Putamen (tissue), 1 donor: ENCODE measurements at regions not wholly inside any gene's neighbourhood (a gene's known extent, or its start where the extent isn't known, plus 50 kb on each side); places are given as distances from the start of the nearest gene placed in this dataset.
"Not testable (repeated sequence)": the region's sequence is repeated elsewhere in the genome, so short reads cannot be mapped to it uniquely, and the experiment has no call there.

Source experiments
- DNase-seq: peaks from one replicate; pipeline ENCODE4 v3.0.0-alpha.2; 2016; ENCODE audit warnings: low spot score

GRCh38 chr6:21742238-21742660 is 148.7 kb downstream of the SOX4 start:
- no peak for DNase-seq

GRCh38 chr6:21744331-21744730 is 150.8 kb downstream of the SOX4 start:
- DNase-seq, result no peak

- no peak for DNase-seq
Observed at GRCh38 chr6:21745543-21746337, 152.2 kb downstream of the SOX4 start.

GRCh38 chr6:21747441-21747840 is 153.9 kb downstream of the SOX4 start:
- peak; percentile 38 for DNase-seq

GRCh38 chr6:21748343-21749056 is 154.9 kb downstream of the SOX4 start:
- no peak for DNase-seq

- no peak for DNase-seq
Observed at GRCh38 chr6:21749754-21750153, 156.2 kb downstream of the SOX4 start.

- DNase-seq, result no peak
Observed at GRCh38 chr6:21750575-21750974, 157.0 kb downstream of the SOX4 start.

GRCh38 chr6:21751608-21752007 is 158.1 kb downstream of the SOX4 start:
- no peak for DNase-seq

GRCh38 chr6:21752054-21752811 is 158.7 kb downstream of the SOX4 start:
- DNase-seq, result no peak

GRCh38 chr6:21753241-21754108 is 159.9 kb downstream of the SOX4 start:
- DNase-seq, result no peak

- DNase-seq, result no peak
Observed at GRCh38 chr6:21754891-21755290, 161.3 kb downstream of the SOX4 start.

GRCh38 chr6:21756487-21756886 is 162.9 kb downstream of the SOX4 start:
- no peak for DNase-seq

- DNase-seq, result not testable (repeated sequence)
Observed at GRCh38 chr6:21757392-21757791, 163.8 kb downstream of the SOX4 start.

- DNase-seq, result no peak
Observed at GRCh38 chr6:21759721-21760120, 166.2 kb downstream of the SOX4 start.

- DNase-seq, result not testable (repeated sequence)
Observed at GRCh38 chr6:21761053-21761730, 167.6 kb downstream of the SOX4 start.

GRCh38 chr6:21764989-21765388 is 171.4 kb downstream of the SOX4 start:
- no peak for DNase-seq

- no peak for DNase-seq
Observed at GRCh38 chr6:21767891-21768648, 174.5 kb downstream of the SOX4 start.

- DNase-seq, result no peak
Observed at GRCh38 chr6:21769405-21769861, 175.9 kb downstream of the SOX4 start.

- no peak for DNase-seq
Observed at GRCh38 chr6:21769968-21770367, 176.4 kb downstream of the SOX4 start.

GRCh38 chr6:21771626-21772320 is 178.2 kb downstream of the SOX4 start:
- DNase-seq, result no peak
